Uterus (tissue), 2 donors: ENCODE measurements at regions not wholly inside any gene's neighbourhood (a gene's known extent, or its start where the extent isn't known, plus 50 kb on each side); places are given as distances from the start of the nearest gene placed in this dataset.
"Not testable (repeated sequence)": the region's sequence is repeated elsewhere in the genome, so short reads cannot be mapped to it uniquely, and the experiment has no call there.

Source experiments
- CTCF ChIP-seq, 4 experiments: fragments of 200-600 bp in 2 of 4; fragments of 450-650 bp in 2 of 4; sonication (generic) in 2 of 4; IDR thresholded peaks; one replicate each; pipeline ENCODE4 v1.5.1; 2016 to 2019; ENCODE audit warnings: antibody characterized with exemption in 4 of 4, mild to moderate bottlenecking in 2 of 4, moderate library complexity in 1 of 4
- POLR2A ChIP-seq, 2 donors: fragments of 450-650 bp; IDR thresholded peaks; one replicate each; pipeline ENCODE4 v1.6.1; 2016; ENCODE audit warnings: antibody characterized with exemption in 2 of 2, mild to moderate bottlenecking in 1 of 2, moderate library complexity in 1 of 2

GRCh38 chr1:146774271-146774670, 163.9 kb upstream of the NBPF12 start:
- TF ChIP-seq CTCF, POLR2A (IDR thresholded peaks at IDR 0.05): not testable (repeated sequence)
